ENCODE measurements at regions not wholly inside any gene's neighbourhood (a gene's known extent, or its start where the extent isn't known, plus 50 kb on each side); places are given as distances from the start of the nearest gene placed in this dataset.

GRCh38 chr3:35523838-35524237, 115.5 kb upstream of the ARPP21 start:
- peak; percentile 27 for DNase-seq

- DNase-seq, result no peak
Measured at GRCh38 chr3:35524856-35525255, 114.5 kb upstream of the ARPP21 start.

- DNase-seq, result no peak
Measured at GRCh38 chr3:35528728-35529127, 110.6 kb upstream of the ARPP21 start.

- DNase-seq, result no peak
Measured at GRCh38 chr3:35529337-35529736, 110.0 kb upstream of the ARPP21 start.

- peak; percentile 25 for DNase-seq
Measured at GRCh38 chr3:35537265-35537664, 102.1 kb upstream of the ARPP21 start.

- no peak for DNase-seq
Measured at GRCh38 chr3:35544976-35545375, 94.3 kb upstream of the ARPP21 start.

GRCh38 chr3:35549690-35550089, 89.6 kb upstream of the ARPP21 start:
- DNase-seq, result no peak

- no peak for DNase-seq
Measured at GRCh38 chr3:35562141-35562540, 77.2 kb upstream of the ARPP21 start.

GRCh38 chr3:35565048-35565447, 74.3 kb upstream of the ARPP21 start:
- no peak for DNase-seq

All from fibroblast of skin of back (primary cell).